ENCODE measurements at regions not wholly inside any gene's neighbourhood (a gene's known extent, or its start where the extent isn't known, plus 50 kb on each side); places are given as distances from the start of the nearest gene placed in this dataset.

DNA sequence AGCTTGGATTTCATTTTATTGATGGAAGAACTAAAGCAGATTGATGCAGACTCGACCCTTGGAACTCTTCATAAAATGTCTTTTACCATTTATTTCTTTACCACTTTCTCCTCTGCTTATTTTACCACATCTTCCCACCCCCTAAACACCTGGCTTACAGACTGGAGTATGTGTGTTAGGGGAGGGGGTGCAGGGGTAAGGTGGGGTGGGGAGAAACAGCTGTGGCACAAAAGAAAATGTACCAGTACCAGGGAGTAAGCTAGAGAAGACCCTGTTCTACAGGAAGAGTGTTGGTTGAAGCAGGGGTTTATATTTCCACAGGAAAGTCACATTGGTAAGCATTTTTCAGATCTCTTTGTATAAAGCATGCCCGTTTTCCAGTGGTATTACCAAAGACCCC, 312.7 kb upstream of the MTNR1B start:
- no peak overlapping the region for H3K27ac Mint-ChIP-seq
- H3K36me3 Mint-ChIP-seq, result no peaks in the 10 kb centered on the region
- H3K4me1 Mint-ChIP-seq, result no peaks in the 10 kb centered on the region
- no peak overlapping the region for H3K4me3 Mint-ChIP-seq
- no peaks in the 10 kb centered on the region for H3K27me3 Mint-ChIP-seq
- peaks cover 0 to 4% (median 3%) of the 10 kb centered on the region in 3 donors for H3K9me3 Mint-ChIP-seq

DNA sequence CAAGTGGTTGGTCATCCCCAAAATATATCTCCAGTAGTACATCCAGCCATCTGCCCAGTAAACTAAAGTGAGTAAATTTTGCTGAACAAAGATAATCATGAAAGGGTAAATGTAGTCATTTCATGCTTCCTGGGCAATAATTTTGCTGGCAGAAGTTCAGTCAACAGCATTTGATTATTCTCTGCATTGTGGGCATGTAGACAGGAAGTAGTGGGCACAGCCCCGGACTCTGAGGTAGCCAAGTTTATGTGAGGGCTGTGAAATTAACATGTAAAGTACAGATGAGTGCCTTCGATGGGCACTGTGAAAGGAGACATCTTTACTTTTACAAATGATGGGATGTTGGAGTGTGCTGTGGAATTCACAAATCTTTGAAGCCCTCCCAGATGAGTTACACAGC, 312.2 kb upstream of the MTNR1B start:
- no peaks in the 10 kb centered on the region for H3K27me3 Mint-ChIP-seq
- H3K36me3 Mint-ChIP-seq, result no peaks in the 10 kb centered on the region
- H3K9me3 Mint-ChIP-seq, result peaks cover 0 to 4% (median 3%) of the 10 kb centered on the region in 3 donors
- H3K4me3 Mint-ChIP-seq, result no peak overlapping the region
- no peaks in the 10 kb centered on the region for H3K4me1 Mint-ChIP-seq
- H3K27ac Mint-ChIP-seq, result no peak overlapping the region

DNA sequence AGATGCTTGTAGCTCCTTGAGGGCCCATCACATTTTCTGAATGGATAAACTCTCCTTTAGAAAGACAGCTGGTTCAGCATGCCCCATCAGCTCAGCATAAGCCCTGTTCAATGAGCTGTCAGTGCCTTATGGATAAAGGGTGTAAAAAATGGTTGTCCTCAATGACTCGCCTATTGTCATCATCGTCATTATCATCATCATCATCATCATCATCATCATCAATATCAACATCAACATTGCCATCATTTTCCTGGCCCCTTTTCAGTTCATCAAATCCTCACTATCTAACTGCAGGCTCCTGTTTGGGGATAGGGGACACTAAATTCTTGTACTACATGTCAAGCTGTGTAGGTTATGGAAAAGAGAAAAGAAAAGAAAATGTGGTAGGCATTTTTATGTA, 310.7 kb upstream of the MTNR1B start:
- H3K27me3 Mint-ChIP-seq, result peaks cover 2% of the 10 kb centered on the region
- no peak overlapping the region for H3K4me3 Mint-ChIP-seq
- H3K4me1 Mint-ChIP-seq, result no peaks in the 10 kb centered on the region
- no peak overlapping the region for H3K27ac Mint-ChIP-seq
- H3K36me3 Mint-ChIP-seq, result no peaks in the 10 kb centered on the region
- H3K9me3 Mint-ChIP-seq, result peaks cover 3 to 4% (median 4%) of the 10 kb centered on the region in 3 donors

DNA sequence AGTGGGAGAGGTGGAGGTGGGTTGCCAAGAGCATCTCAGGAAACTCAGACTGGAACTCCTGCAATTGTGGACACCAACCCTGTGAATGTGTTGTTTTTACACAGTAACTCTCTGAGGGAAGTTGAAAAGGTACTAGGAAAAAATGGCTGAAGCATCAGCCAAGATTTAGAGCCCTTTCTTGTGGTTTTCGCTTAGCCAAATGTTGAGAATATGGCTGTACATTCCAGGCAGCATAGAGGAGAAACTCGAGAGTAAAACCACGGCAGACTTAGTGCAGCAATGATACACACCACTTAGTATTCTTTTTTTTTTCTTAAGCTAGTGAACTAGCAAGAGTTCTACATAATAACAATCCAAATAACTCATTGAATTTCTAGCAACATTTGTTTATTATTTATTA, 309.7 kb upstream of the MTNR1B start:
- Mint-ChIP-seq H3K9me3 (peaks cover 4 to 9% (median 6%) of the 10 kb centered on the region in 3 donors), H3K4me3 (no peak overlapping the region), H3K4me1 (no peaks in the 10 kb centered on the region), H3K27me3 (peaks cover 2% of the 10 kb centered on the region), H3K27ac (no peak overlapping the region), H3K36me3 (no peaks in the 10 kb centered on the region)

DNA sequence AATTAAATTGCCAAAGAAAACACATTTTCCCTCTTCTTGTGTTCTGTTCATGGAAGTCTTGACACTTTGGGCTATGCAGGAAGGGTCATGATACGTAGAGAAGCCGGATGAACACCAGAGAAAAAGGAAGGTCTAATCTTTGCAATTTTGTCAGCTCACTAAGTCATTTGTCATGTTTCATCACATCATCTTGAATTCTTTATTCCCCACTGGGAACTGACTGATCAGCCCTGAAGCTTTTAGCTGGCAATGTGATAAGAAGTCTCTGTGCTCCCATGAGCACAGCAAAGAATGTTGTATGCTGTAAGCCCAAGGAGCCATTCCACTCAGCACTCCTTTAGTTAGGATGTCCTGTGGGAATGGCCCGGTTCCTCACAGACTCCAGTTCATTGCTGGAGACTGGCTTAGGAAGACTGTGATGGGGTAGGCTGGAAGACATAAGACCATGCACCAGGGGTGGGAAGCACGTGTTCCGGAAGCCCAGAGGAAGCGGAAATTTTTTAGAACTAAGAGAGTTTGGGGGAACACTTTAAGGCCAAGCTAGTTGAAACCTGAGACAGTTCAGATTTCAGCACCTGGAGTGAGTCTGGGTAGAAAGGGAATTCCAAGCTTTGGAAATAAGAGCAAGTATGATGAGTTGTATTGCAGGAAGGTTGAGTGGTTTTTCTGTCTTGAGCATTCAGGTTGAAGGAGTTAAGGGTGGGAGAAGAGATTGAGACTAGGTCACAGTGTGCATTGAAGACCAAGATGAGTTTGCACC, 306.7 kb upstream of the MTNR1B start:
- peaks cover 2% of the 10 kb centered on the region for H3K36me3 Mint-ChIP-seq
- peak overlapping the region in 1 of 3 donors; percentile 81 for H3K27ac Mint-ChIP-seq
- H3K27me3 Mint-ChIP-seq, result peaks cover 2% of the 10 kb centered on the region
- H3K4me3 Mint-ChIP-seq, result no peak overlapping the region
- H3K4me1 Mint-ChIP-seq, result no peaks in the 10 kb centered on the region
- peaks cover 8 to 9% (median 9%) of the 10 kb centered on the region in 3 donors for H3K9me3 Mint-ChIP-seq

DNA sequence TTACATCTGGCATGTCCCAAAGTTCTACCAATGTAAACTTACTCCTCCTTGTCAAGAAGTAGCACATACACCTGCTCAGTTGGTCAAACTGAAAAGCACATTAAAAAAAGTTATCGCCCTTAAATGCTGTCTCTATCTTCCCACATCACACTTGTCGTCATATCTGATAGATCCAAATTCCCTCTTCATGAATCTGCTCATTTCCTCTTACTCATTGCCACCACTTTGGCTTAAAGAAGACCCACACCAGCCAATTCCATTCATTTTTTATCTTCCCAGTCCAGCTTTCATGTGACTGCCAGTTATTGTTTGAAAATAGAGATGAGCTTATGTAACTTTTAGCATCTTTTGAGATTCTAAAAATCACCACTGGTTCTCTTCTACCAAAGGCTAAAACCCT, 305.9 kb upstream of the MTNR1B start:
- no peaks in the 10 kb centered on the region for H3K4me1 Mint-ChIP-seq

DNA sequence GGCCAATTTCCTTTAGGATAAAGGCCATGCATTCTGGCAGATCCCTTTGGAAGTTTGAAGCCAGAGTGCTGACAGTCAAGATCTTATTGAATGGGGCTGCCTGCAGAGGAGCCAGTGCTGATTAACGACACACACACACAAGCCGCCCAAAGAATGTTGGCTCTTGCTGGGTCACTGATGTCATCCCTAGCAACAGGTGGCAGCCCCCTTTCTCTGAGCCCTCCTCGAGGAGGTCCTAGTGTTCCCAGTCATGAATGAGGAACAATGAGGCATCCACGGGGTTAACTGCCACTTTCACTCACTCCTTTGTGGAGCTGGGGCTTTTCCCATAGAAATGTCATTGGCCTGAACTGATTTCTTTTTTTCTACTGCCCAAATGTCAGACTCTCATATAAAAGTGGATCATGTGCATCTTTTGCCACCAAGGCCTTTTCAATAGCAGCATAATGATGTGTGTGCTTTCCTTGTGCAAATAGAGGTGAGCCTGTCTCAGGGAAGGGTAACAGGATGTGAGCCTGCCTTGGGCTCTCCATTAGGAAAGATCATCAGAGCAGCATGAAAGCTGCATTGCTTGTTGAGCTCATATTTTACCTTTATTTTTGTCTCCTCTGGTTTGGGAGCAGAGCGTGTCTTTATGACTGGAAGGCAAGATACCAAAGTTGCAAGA, 301.8 kb upstream of the MTNR1B start:
- no peak overlapping the region for H3K4me3 Mint-ChIP-seq
- H3K27ac Mint-ChIP-seq, result no peak overlapping the region
- H3K9me3 Mint-ChIP-seq, result peaks cover 8 to 12% (median 8%) of the 10 kb centered on the region in 3 donors
- peaks cover 2% of the 10 kb centered on the region for H3K27me3 Mint-ChIP-seq
- peaks cover 2% of the 10 kb centered on the region for H3K36me3 Mint-ChIP-seq
- no peaks in the 10 kb centered on the region for H3K4me1 Mint-ChIP-seq

More for the DNA sequence above, 305.9 kb upstream of the MTNR1B start:
- Mint-ChIP-seq H3K27me3 (peaks cover 2% of the 10 kb centered on the region), H3K27ac (no peak overlapping the region), H3K9me3 (peaks cover 8 to 10% (median 8%) of the 10 kb centered on the region in 3 donors), H3K36me3 (peaks cover 2% of the 10 kb centered on the region), H3K4me3 (no peak overlapping the region)

DNA sequence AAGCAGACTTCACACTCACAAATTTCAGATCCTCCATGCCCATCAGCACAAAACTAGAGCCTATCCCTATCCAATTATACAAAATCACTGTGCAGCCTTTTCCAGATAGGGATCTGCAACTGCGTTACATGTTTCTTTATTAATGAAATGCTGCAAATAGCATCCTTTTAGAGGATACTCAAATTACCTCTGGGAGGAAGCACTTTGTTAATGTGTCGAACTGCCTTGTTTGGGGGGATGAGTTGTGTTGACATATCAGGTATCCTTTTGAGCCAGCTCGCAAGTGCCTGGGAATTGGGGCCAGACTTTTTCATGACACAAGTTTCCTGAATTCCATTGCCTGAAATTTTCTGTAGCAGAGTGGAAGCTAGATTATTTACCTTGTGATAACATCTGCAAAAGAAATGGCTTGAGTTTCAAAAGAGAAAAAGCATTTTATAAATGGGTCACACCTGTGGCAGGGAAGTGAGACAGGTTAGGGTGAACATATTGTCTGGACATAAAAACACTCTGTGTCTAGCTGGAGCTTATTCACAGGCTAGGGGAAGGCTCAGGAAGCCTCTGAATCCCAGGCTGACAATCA, 299.1 kb upstream of the MTNR1B start:
- peaks cover 3 to 7% (median 6%) of the 10 kb centered on the region in 3 donors for H3K9me3 Mint-ChIP-seq
- no peaks in the 10 kb centered on the region for H3K4me1 Mint-ChIP-seq
- no peaks in the 10 kb centered on the region for H3K27me3 Mint-ChIP-seq
- H3K27ac Mint-ChIP-seq, result no peak overlapping the region
- peaks cover 2% of the 10 kb centered on the region for H3K36me3 Mint-ChIP-seq
- H3K4me3 Mint-ChIP-seq, result no peak overlapping the region

DNA sequence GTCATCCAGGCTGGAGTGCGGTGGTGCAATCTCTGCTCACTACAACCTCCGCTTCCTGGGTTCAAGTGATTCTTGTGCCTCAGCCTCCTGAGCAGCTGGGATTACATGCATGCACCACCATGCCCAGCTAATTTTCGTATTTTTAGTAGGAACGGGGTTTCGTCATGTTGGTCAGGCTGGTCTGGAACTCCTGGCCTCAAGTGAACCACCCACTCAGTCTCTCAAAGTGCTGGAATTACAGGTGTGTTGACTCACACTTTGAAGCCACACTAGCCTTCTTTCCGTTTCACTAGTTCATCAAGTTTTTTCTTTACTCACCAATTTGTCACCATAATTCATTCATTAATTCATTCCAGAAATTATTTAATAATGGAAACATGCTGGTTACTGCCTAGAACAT, 298.4 kb upstream of the MTNR1B start:
- H3K9me3 Mint-ChIP-seq, result peaks cover 0 to 7% (median 6%) of the 10 kb centered on the region in 3 donors

DNA sequence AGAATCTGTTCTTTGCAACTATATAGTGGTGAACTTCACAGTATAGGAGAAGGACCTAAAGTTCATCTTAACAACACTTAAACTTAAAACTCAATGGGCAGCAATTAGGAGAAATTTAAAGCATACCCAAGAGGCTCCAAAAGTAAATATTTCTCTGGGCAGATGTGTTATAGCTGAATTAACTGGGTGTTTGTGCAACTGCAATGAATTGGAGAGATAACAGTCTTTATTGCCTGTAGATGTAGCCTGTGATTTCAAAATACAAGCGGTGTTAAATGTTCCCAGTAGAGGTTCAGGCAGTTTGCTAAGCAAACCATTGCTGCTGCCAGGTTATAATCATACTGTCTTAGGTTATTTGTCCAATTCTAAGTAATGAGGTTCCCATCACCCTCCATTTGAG, 294.1 kb upstream of the MTNR1B start:
- Mint-ChIP-seq H3K9me3 (peaks cover 4 to 12% (median 5%) of the 10 kb centered on the region in 3 donors), H3K36me3 (no peaks in the 10 kb centered on the region), H3K4me1 (no peaks in the 10 kb centered on the region), H3K27ac (no peak overlapping the region), H3K27me3 (no peaks in the 10 kb centered on the region), H3K4me3 (no peak overlapping the region)

More for the DNA sequence above, 298.4 kb upstream of the MTNR1B start:
- H3K36me3 Mint-ChIP-seq, result peaks cover 2% of the 10 kb centered on the region
- H3K4me3 Mint-ChIP-seq, result no peak overlapping the region
- H3K27ac Mint-ChIP-seq, result no peak overlapping the region
- no peaks in the 10 kb centered on the region for H3K27me3 Mint-ChIP-seq
- H3K4me1 Mint-ChIP-seq, result no peaks in the 10 kb centered on the region

DNA sequence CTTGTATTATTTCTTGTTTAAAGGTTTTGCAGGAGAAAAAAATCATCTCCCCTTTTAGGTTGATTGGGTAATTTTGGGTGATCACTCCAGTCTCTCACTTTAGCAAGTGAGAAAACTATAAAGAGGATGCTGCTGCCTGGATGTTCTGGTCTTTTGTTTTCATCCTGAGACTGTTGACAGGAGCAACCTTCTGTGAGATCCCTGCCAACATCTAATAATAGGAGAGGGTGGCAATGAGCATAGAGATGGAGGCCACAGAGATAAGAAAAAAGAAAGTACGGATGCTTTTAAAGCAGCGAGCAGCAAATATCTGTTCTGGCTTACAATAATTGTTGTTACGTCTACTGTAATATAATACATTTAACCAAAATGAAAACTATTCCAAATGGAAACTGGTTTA, 293.6 kb upstream of the MTNR1B start:
- H3K4me1 Mint-ChIP-seq, result no peaks in the 10 kb centered on the region
- no peak overlapping the region for H3K27ac Mint-ChIP-seq
- peaks cover 4 to 12% (median 5%) of the 10 kb centered on the region in 3 donors for H3K9me3 Mint-ChIP-seq
- no peak overlapping the region for H3K4me3 Mint-ChIP-seq
- no peaks in the 10 kb centered on the region for H3K27me3 Mint-ChIP-seq
- H3K36me3 Mint-ChIP-seq, result no peaks in the 10 kb centered on the region

DNA sequence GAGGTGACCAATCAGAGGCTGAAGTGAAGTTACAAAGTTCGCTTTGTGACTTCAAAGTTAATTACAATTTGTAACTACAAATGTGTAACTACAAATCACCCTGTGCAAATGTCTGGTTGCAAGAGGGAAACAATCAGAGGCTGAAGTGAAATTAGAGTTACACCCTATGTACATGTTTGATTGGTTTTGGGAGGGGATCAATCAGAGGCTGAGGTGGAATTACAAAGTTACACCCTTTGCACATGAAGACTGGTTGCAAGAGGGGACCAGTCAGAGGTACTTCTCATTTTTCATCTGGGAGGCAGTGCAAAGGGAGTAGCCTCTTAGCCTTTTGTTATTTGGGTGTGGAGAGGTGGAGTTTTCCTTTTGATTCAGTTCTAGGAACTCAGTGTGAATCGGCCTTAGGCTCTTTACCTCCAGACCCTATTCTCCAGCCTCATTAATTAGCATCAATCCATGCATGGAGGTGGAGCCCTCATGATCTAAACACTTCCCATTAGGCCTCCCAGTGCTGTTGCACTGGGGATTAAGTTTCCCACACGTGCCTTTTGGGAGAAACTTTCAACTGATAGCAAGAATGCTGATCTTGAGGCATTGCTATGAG, 291.3 kb upstream of the MTNR1B start:
- Mint-ChIP-seq H3K4me1 (no peaks in the 10 kb centered on the region), H3K27me3 (no peaks in the 10 kb centered on the region), H3K4me3 (peak overlapping the region in 1 of 4 donors; percentile 67), H3K36me3 (no peaks in the 10 kb centered on the region), H3K27ac (no peak overlapping the region), H3K9me3 (peaks cover 0 to 12% (median 7%) of the 10 kb centered on the region in 3 donors)

DNA sequence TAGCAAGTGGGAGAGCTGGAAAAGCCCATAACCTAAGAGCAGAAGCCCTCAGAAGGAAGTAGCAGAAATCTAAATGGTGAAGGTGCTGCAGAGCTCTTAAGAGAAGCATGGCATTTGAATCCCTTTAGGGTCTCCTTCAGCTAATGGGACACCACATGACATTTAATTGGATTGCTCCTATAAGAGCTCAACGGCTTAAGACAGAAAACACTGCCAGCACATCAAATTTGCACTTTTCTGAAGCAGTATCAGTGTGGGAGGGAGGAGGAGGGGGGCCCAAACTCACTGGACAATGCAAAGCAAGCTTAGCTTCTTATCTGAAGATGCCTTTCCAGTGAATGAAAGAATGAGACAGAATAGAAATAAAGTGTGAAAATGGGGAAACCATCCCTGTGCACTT, 287.9 kb upstream of the MTNR1B start:
- Mint-ChIP-seq H3K4me3 (no peak overlapping the region), H3K36me3 (no peaks in the 10 kb centered on the region), H3K27me3 (no peaks in the 10 kb centered on the region)

DNA sequence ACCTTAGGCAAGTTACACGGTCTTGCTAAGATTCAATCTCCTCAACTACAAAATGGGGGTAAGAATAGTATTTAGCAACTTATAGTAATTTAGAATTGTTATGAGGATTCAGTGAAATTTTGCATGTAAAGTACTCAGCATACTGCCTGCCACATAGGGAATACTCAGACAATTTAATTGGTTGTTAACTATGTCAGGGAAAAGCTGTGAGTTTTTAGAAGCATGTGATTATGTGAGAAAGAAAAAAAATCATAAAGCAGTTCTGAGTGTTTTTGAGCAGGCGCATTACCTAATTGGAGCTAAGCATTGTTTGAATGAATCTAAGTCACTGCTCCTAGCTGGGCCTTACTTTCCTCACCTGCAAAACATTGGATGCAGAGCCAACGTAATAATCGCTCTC, 287.3 kb upstream of the MTNR1B start:
- Mint-ChIP-seq H3K27ac (no peak overlapping the region), H3K27me3 (no peaks in the 10 kb centered on the region), H3K9me3 (peaks cover 0 to 10% (median 7%) of the 10 kb centered on the region in 3 donors), H3K4me3 (no peak overlapping the region), H3K4me1 (no peaks in the 10 kb centered on the region), H3K36me3 (no peaks in the 10 kb centered on the region)

More for the DNA sequence above, 287.9 kb upstream of the MTNR1B start:
- Mint-ChIP-seq H3K27ac (no peak overlapping the region), H3K9me3 (peaks cover 0 to 10% (median 7%) of the 10 kb centered on the region in 3 donors), H3K4me1 (no peaks in the 10 kb centered on the region)

DNA sequence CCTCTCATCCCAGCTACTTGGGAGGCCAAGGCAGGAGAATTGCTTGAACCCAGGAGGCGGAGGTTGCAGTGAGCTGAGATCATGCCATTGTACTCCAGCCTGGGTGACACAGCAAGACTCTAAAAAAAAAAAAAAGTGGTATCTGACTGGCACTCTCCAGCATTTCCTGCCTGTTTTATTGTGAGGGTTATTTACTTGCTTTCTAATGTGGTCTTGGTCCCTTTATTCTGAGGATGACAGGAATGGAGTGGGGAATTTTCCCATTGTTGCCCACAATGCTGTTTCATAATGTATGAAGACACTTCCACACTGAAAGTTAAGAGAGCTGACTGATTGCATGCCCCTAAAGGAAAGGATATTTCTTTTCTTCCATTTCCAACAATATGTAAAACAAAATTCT, 286.5 kb upstream of the MTNR1B start:
- H3K9me3 Mint-ChIP-seq, result peaks cover 5 to 7% (median 6%) of the 10 kb centered on the region in 3 donors
- no peak overlapping the region for H3K27ac Mint-ChIP-seq
- no peak overlapping the region for H3K4me3 Mint-ChIP-seq
- H3K27me3 Mint-ChIP-seq, result no peaks in the 10 kb centered on the region
- no peaks in the 10 kb centered on the region for H3K36me3 Mint-ChIP-seq
- H3K4me1 Mint-ChIP-seq, result no peaks in the 10 kb centered on the region
